ENCODE measurements at regions not wholly inside any gene's neighbourhood (a gene's known extent, or its start where the extent isn't known, plus 50 kb on each side); places are given as distances from the start of the nearest gene placed in this dataset.

GRCh38 chr18:72056171-72056570 lies 488.0 kb downstream of the CBLN2 start:
- DNase-seq: no peak

GRCh38 chr18:72041313-72042032 lies 502.7 kb downstream of the CBLN2 start:
- DNase-seq: no peak

GRCh38 chr18:72013427-72013850 lies 530.7 kb downstream of the CBLN2 start:
- DNase-seq: no peak

- no peak for DNase-seq
Measured at GRCh38 chr18:71998547-71999097, 545.5 kb downstream of the CBLN2 start.

GRCh38 chr18:71995904-71996465 lies 548.2 kb downstream of the CBLN2 start:
- DNase-seq: no peak

- no peak for DNase-seq
Measured at GRCh38 chr18:71994273-71994672, 549.9 kb downstream of the CBLN2 start.

- no peak for DNase-seq
Measured at GRCh38 chr18:71989616-71990015, 554.5 kb downstream of the CBLN2 start.

- DNase-seq: no peak
Measured at GRCh38 chr18:71986351-71987050, 557.6 kb downstream of the CBLN2 start.

GRCh38 chr18:71976744-71977143 lies 567.4 kb downstream of the CBLN2 start:
- no peak for DNase-seq

GRCh38 chr18:71966791-71967190 lies 577.4 kb downstream of the CBLN2 start:
- no peak for DNase-seq

- no peak for DNase-seq
Measured at GRCh38 chr18:71958605-71959004, 585.5 kb downstream of the CBLN2 start.

- DNase-seq: no peak
Measured at GRCh38 chr18:71951001-71951400, 593.1 kb downstream of the CBLN2 start.

GRCh38 chr18:71942433-71942832 lies 601.7 kb downstream of the CBLN2 start:
- DNase-seq: no peak

- DNase-seq: no peak
Measured at GRCh38 chr18:71939483-71939882, 604.7 kb downstream of the CBLN2 start.

- DNase-seq: no peak
Measured at GRCh38 chr18:71936744-71937143, 607.4 kb downstream of the CBLN2 start.

- no peak for DNase-seq
Measured at GRCh38 chr18:71919211-71919610, 624.9 kb downstream of the CBLN2 start.

- no peak for DNase-seq
Measured at GRCh38 chr18:71913641-71914040, 630.5 kb downstream of the CBLN2 start.

- no peak for DNase-seq
Measured at GRCh38 chr18:71902482-71902881, 641.7 kb downstream of the CBLN2 start.

- DNase-seq: no peak
Measured at GRCh38 chr18:71899707-71900472, 644.3 kb downstream of the CBLN2 start.

- DNase-seq: no peak
Measured at GRCh38 chr18:71899183-71899582, 645.0 kb downstream of the CBLN2 start.

GRCh38 chr18:71887509-71887908 lies 656.6 kb downstream of the CBLN2 start:
- no peak for DNase-seq

- DNase-seq: no peak
Measured at GRCh38 chr18:71878226-71878625, 665.9 kb downstream of the CBLN2 start.

GRCh38 chr18:71873695-71874094 lies 670.4 kb downstream of the CBLN2 start:
- no peak for DNase-seq

Measured in stimulated activated CD4-positive, alpha-beta T cell treated with anti-CD3 and anti-CD28 coated beads, Interleukin-1b, Interleukin-23, amount 100 ng/mL, for 48 hours (primary cell).